ENCODE measurements at regions not wholly inside any gene's neighbourhood (a gene's known extent, or its start where the extent isn't known, plus 50 kb on each side); places are given as distances from the start of the nearest gene placed in this dataset.

DNA sequence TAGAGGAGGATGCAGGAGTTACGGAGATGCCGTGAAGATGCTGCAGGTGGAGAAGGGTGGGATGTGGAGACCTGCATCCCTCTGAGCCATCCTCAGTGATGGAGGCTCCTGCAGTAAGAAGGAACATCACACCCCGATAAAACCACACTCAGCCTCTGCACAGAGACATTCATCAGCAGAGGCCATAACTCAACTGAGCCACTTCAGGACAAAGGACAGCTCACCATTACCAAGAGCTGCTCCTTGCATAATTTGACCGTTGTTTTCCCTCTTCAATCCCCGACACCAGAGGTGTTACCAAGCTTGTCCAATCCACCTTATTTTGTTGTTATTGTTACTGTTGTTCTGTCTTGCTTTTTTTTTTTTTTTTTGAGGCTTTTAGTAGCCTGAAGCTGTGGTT lies 543.9 kb downstream of the AJAP1 start:
- no peak for TF ChIP-seq RAD21 (IDR thresholded peaks at IDR 0.05; ENCODE audit: low read depth)
- TF ChIP-seq, protein P1, sequence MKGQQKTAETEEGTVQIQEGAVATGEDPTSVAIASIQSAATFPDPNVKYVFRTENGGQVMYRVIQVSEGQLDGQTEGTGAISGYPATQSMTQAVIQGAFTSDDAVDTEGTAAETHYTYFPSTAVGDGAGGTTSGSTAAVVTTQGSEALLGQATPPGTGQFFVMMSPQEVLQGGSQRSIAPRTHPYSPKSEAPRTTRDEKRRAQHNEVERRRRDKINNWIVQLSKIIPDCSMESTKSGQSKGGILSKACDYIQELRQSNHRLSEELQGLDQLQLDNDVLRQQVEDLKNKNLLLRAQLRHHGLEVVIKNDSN (IDR thresholded peaks at IDR 0.05) = no peak
- TF ChIP-seq, protein P2, sequence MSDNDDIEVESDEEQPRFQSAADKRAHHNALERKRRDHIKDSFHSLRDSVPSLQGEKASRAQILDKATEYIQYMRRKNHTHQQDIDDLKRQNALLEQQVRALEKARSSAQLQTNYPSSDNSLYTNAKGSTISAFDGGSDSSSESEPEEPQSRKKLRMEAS (IDR thresholded peaks at IDR 0.05) = no peak
- TF ChIP-seq CEBPB (IDR thresholded peaks at IDR 0.05) = 0 out of 2 replicates have a peak, but pooled peaks have one; percentile 22
- no peak for TF ChIP-seq ZBTB7A (IDR thresholded peaks at IDR 0.05; ENCODE audit: low read depth)
- no peak for TF ChIP-seq YY1 (IDR thresholded peaks at IDR 0.05; ENCODE audit: low read depth)
- TF ChIP-seq TAF1 (IDR thresholded peaks at IDR 0.05; ENCODE audit: low read depth) = no peak
- TF ChIP-seq, protein P3, sequence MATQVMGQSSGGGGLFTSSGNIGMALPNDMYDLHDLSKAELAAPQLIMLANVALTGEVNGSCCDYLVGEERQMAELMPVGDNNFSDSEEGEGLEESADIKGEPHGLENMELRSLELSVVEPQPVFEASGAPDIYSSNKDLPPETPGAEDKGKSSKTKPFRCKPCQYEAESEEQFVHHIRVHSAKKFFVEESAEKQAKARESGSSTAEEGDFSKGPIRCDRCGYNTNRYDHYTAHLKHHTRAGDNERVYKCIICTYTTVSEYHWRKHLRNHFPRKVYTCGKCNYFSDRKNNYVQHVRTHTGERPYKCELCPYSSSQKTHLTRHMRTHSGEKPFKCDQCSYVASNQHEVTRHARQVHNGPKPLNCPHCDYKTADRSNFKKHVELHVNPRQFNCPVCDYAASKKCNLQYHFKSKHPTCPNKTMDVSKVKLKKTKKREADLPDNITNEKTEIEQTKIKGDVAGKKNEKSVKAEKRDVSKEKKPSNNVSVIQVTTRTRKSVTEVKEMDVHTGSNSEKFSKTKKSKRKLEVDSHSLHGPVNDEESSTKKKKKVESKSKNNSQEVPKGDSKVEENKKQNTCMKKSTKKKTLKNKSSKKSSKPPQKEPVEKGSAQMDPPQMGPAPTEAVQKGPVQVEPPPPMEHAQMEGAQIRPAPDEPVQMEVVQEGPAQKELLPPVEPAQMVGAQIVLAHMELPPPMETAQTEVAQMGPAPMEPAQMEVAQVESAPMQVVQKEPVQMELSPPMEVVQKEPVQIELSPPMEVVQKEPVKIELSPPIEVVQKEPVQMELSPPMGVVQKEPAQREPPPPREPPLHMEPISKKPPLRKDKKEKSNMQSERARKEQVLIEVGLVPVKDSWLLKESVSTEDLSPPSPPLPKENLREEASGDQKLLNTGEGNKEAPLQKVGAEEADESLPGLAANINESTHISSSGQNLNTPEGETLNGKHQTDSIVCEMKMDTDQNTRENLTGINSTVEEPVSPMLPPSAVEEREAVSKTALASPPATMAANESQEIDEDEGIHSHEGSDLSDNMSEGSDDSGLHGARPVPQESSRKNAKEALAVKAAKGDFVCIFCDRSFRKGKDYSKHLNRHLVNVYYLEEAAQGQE (IDR thresholded peaks at IDR 0.05; ENCODE audit: low read depth) = peak; percentile 84
- TF ChIP-seq TCF12 (IDR thresholded peaks at IDR 0.05; ENCODE audit: low read depth) = no peak
- no peak for TF ChIP-seq NFIC (IDR thresholded peaks at IDR 0.05)
- no peak for TF ChIP-seq CREB1 (IDR thresholded peaks at IDR 0.05; ENCODE audit: low read depth)

Data from Ishikawa (cell line).